Fibroblast of pulmonary artery (primary cell): ENCODE measurements at regions not wholly inside any gene's neighbourhood (a gene's known extent, or its start where the extent isn't known, plus 50 kb on each side); places are given as distances from the start of the nearest gene placed in this dataset.

Experiments
- DNase-seq: peaks from one replicate; pipeline ENCODE4 v3.0.0-alpha.2; 2010; ENCODE audit warnings: low read depth
- H3K4me3 ChIP-seq: replicated peaks from 2 replicates; pipeline ENCODE4 v1.5.1; 2011; ENCODE audit warnings: low read depth, mild to moderate bottlenecking, control low read depth, low read length, moderate library complexity
- TF ChIP-seq, protein P1 (sequence below): IDR thresholded peaks from 2 replicates; pipeline ENCODE4 v1.5.1; 2011; ENCODE audit warnings: mild to moderate bottlenecking, control low read depth, low read length, inconsistent platforms; ENCODE audit errors: missing control alignments

DNA sequence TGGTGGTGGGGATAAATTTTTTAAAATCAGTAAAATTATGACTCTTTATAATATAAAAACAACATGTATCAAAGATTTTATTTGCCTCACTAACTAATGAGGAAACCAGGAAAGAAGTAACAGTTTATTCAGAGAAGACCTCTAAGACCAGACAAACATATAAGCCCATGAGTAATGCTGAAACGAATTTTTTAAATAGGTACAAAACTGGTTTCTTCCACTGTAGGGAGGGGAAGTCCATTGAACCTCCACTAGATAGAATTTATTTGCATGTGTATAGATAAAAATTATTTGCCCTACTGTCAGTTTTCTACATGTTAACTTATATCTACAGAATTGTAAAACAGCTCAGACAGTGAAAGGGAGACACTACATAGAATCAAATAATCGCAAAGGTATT is 86.8 kb downstream of the ZC3H11B start:
- TF ChIP-seq, protein P1, sequence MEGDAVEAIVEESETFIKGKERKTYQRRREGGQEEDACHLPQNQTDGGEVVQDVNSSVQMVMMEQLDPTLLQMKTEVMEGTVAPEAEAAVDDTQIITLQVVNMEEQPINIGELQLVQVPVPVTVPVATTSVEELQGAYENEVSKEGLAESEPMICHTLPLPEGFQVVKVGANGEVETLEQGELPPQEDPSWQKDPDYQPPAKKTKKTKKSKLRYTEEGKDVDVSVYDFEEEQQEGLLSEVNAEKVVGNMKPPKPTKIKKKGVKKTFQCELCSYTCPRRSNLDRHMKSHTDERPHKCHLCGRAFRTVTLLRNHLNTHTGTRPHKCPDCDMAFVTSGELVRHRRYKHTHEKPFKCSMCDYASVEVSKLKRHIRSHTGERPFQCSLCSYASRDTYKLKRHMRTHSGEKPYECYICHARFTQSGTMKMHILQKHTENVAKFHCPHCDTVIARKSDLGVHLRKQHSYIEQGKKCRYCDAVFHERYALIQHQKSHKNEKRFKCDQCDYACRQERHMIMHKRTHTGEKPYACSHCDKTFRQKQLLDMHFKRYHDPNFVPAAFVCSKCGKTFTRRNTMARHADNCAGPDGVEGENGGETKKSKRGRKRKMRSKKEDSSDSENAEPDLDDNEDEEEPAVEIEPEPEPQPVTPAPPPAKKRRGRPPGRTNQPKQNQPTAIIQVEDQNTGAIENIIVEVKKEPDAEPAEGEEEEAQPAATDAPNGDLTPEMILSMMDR = no peak
- no peak for DNase-seq
- H3K4me3 ChIP-seq = no peak overlapping the region

DNA sequence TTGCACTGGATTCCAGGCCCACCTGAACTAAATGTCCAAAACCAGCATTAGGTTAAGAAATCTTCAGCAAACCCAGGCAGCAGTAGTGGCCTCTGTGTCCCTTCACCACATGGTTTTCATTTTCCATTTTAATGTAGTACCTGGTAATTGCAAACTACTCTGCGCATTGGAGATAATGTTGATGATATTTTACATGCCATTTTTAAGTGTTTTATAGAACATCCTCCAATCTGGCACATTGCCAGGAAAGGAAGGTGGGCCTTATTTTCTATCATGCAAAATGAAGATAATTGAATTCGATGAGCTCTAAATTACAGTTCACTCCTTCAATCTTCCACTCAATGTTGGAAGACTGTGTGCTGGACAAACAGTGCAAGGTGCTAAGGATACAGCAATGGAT is 89.5 kb downstream of the ZC3H11B start:
- no peak for DNase-seq
- TF ChIP-seq, protein P1 = no peak
- no peak overlapping the region for H3K4me3 ChIP-seq

DNA sequence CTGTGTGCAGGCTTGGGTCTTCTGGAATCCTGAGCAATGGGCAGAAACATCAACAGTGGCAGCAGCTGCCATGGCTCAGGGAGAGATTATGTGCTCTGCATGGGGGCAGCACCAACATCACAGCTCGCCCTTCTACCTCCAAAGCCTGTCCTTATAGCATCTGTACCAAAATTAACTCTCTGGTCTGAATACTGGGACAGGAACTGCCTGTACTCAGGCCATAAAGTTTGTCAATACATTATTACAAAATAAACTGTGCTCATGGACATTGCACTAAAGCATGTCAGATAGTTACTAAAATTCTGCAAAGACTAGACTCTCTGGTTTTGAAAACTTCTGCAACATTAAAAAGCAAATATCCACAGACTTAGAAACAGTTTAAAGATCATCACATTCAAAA is 91.6 kb downstream of the ZC3H11B start:
- H3K4me3 ChIP-seq = no peak overlapping the region
- DNase-seq = no peak
- TF ChIP-seq, protein P1 = no peak

DNA sequence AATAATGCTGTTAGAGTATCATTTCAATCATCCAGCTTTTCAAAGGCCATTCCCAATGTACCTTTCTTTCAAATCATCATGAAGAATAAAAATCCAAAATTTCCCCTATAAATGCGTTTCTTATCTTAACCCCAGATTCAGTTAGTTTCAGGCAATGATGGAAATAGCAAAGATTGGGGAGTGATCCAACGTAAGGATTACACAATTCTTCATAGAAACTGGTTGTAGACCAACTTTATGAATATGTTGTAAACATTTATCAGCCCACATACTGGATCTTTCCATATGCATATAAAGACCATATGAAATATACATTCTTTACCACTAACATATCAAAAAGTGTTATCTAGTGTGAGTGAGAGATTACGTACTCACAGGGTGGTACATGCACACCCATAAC is 92.7 kb downstream of the ZC3H11B start:
- TF ChIP-seq, protein P1 = no peak
- no peak for DNase-seq

DNA sequence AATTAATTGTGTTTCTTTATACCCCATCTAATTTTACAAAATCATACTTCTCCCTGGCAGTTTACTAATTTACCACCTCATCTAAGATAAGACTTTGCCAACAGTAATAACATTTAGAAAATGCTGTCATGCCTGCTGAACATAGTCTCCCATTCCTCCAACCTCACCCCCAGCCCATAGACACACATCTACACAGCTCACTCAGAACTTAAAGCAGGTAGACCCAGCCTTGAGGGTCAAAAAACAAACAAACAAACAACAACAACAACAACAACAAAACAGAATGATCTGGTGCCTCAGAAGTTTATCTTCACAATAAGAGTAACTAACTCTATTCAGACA is 94.0 kb downstream of the ZC3H11B start:
- no peak for DNase-seq
- no peak overlapping the region for H3K4me3 ChIP-seq
- TF ChIP-seq, protein P1 = no peak

More for the DNA sequence above, 92.7 kb downstream of the ZC3H11B start:
- H3K4me3 ChIP-seq = no peak overlapping the region

DNA sequence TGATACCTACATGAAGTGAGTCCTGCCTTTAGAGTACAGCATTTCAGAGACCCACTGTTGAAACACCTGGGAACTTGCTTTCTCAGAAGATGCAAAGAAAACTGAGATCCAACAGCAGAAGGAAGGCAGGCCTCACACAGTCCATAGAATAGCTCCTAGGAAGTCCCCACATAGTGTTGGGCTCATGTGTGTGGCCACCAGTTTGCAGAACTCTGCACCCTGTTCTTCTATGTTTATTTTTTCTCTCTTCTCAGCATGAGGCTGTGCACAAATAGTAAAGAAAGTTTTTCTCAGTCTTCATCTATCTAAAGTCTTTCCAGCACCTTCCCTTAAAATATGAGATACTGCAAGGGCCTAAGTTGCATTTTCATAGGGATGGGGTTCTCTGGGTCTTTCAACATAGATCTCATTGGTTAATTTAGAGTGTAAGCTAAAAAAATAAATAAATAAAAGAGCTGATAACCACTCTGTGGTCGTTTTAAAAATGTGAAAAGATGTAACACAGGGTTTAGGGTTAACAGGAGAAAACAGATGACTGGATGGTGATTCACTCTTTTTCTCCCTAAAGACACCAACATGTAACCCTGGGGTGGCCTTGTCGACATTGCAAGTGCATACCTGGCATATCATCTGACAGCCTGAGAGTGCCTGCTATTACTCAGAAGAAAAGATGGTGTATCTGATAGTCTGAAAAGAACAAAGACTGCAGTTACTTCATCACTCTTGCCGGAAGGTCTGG is 94.6 kb downstream of the ZC3H11B start:
- DNase-seq = peak; percentile 45
- TF ChIP-seq, protein P1 = no peak
- no peak overlapping the region for H3K4me3 ChIP-seq

DNA sequence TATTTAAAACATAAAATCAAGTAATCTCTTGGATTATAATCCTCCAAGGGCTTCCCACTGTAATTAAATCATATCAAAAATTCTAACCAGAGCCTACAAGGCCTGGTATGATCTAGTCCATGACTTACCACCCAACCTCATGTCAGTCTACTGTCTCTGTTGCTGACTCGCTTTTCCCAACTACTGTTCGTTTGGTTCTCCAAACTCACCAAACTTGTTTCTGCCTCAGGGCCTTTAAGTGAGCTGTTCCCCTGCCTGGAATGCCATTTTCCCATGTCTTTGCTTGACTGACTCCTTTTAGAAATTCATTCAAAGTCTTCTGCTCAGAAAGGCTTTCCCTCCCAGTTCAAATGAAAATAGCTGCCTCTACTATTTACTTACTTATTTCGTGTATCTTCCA is 95.9 kb downstream of the ZC3H11B start:
- no peak overlapping the region for H3K4me3 ChIP-seq
- TF ChIP-seq, protein P1 = no peak
- no peak for DNase-seq
